Hepatocyte (in vitro differentiated cells): ENCODE measurements at regions not wholly inside any gene's neighbourhood (a gene's known extent, or its start where the extent isn't known, plus 50 kb on each side); places are given as distances from the start of the nearest gene placed in this dataset.

Experiments used
- EZH2 ChIP-seq: fragments of 200-600 bp; sonication (generic); IDR thresholded peaks from 2 replicates; pipeline ENCODE4 v1.6.1; 2016; ENCODE audit warnings: antibody characterized with exemption, mild to moderate bottlenecking, borderline replicate concordance
- TF ChIP-seq, protein P1 (sequence below): fragments of 200-600 bp; sonication (generic); IDR thresholded peaks from 2 replicates; pipeline ENCODE4 v1.5.1; 2016; ENCODE audit warnings: antibody characterized with exemption, mild to moderate bottlenecking; ENCODE audit not compliant: poor library complexity

DNA sequence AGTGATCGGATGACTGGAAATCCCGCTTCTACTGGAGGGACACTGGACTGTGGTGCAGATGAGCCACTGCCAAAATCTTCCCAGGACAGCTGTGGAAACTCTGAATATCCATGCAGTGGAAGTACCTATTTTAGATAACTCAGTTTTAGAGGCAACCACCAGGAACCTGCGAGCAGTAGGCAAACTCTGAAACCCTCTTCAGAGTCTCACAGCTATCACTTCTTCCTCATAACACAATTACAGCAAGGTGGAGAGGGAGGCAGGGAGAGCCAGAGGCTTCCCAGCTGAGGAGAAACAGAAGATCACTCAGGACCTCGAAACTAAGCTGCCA is 322.8 kb upstream of the NT5E start:
- TF ChIP-seq, protein P1, sequence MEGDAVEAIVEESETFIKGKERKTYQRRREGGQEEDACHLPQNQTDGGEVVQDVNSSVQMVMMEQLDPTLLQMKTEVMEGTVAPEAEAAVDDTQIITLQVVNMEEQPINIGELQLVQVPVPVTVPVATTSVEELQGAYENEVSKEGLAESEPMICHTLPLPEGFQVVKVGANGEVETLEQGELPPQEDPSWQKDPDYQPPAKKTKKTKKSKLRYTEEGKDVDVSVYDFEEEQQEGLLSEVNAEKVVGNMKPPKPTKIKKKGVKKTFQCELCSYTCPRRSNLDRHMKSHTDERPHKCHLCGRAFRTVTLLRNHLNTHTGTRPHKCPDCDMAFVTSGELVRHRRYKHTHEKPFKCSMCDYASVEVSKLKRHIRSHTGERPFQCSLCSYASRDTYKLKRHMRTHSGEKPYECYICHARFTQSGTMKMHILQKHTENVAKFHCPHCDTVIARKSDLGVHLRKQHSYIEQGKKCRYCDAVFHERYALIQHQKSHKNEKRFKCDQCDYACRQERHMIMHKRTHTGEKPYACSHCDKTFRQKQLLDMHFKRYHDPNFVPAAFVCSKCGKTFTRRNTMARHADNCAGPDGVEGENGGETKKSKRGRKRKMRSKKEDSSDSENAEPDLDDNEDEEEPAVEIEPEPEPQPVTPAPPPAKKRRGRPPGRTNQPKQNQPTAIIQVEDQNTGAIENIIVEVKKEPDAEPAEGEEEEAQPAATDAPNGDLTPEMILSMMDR = no peak
- no peak for TF ChIP-seq EZH2
